ENCODE measurements at regions not wholly inside any gene's neighbourhood (a gene's known extent, or its start where the extent isn't known, plus 50 kb on each side); places are given as distances from the start of the nearest gene placed in this dataset.

- no peaks in the 10 kb centered on the region for H3K9me3 ChIP-seq (ENCODE audit: control insufficient read depth in 2 of 3, insufficient read depth in 1 of 3, low read length in 3 of 3)
- no peak for DNase-seq
- TF ChIP-seq, protein P1, sequence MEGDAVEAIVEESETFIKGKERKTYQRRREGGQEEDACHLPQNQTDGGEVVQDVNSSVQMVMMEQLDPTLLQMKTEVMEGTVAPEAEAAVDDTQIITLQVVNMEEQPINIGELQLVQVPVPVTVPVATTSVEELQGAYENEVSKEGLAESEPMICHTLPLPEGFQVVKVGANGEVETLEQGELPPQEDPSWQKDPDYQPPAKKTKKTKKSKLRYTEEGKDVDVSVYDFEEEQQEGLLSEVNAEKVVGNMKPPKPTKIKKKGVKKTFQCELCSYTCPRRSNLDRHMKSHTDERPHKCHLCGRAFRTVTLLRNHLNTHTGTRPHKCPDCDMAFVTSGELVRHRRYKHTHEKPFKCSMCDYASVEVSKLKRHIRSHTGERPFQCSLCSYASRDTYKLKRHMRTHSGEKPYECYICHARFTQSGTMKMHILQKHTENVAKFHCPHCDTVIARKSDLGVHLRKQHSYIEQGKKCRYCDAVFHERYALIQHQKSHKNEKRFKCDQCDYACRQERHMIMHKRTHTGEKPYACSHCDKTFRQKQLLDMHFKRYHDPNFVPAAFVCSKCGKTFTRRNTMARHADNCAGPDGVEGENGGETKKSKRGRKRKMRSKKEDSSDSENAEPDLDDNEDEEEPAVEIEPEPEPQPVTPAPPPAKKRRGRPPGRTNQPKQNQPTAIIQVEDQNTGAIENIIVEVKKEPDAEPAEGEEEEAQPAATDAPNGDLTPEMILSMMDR (IDR thresholded peaks at IDR 0.05; ENCODE audit: borderline replicate concordance, extremely low read depth, insufficient read depth) = no peak
- FAIRE-seq = no peak
- intact Hi-C loops (cut with DNase I) = no loop called here
- H3K9ac ChIP-seq (ENCODE audit: low read length in 3 of 3) = no peak overlapping the region
- no peak overlapping the region for H3K4me3 ChIP-seq (ENCODE audit: low read length in 3 of 3)
- no peaks in the 10 kb centered on the region for H3K36me3 ChIP-seq (ENCODE audit: control insufficient read depth in 2 of 3, insufficient read depth in 3 of 3, low read length in 3 of 3)
- no peak overlapping the region for H3K27ac ChIP-seq (ENCODE audit: low read depth in 2 of 2, low read length in 2 of 2)
- H3K27me3 ChIP-seq (ENCODE audit: control insufficient read depth, insufficient read depth, low read length) = no peaks in the 10 kb centered on the region
- no peaks in the 10 kb centered on the region for H3K4me1 ChIP-seq (ENCODE audit: control insufficient read depth in 2 of 3, insufficient read depth in 2 of 3, low read depth in 1 of 3, low read length in 3 of 3)
Measured at GRCh38 chr14:98240376-98240775, 1031.6 kb downstream of the BCL11B start.

- intact Hi-C loops (cut with DNase I) = no loop called here
- Histone ChIP-seq H3K27ac (ENCODE audit: low read depth in 2 of 2, low read length in 2 of 2) (no peak overlapping the region), H3K4me3 (ENCODE audit: low read length in 3 of 3) (no peak overlapping the region), H3K27me3 (ENCODE audit: control insufficient read depth, insufficient read depth, low read length) (no peaks in the 10 kb centered on the region), H3K4me1 (ENCODE audit: control insufficient read depth in 2 of 3, insufficient read depth in 2 of 3, low read depth in 1 of 3, low read length in 3 of 3) (no peaks in the 10 kb centered on the region), H3K36me3 (ENCODE audit: control insufficient read depth in 2 of 3, insufficient read depth in 3 of 3, low read length in 3 of 3) (no peaks in the 10 kb centered on the region), H3K9ac (ENCODE audit: low read length in 3 of 3) (no peak overlapping the region), H3K9me3 (ENCODE audit: control insufficient read depth in 2 of 3, insufficient read depth in 1 of 3, low read length in 3 of 3) (no peaks in the 10 kb centered on the region)
- TF ChIP-seq, protein P1 (IDR thresholded peaks at IDR 0.05; ENCODE audit: borderline replicate concordance, extremely low read depth, insufficient read depth) = no peak
- no peak for FAIRE-seq
- no peak for DNase-seq
Measured at GRCh38 chr14:98242903-98243302, 1029.1 kb downstream of the BCL11B start.

DNA sequence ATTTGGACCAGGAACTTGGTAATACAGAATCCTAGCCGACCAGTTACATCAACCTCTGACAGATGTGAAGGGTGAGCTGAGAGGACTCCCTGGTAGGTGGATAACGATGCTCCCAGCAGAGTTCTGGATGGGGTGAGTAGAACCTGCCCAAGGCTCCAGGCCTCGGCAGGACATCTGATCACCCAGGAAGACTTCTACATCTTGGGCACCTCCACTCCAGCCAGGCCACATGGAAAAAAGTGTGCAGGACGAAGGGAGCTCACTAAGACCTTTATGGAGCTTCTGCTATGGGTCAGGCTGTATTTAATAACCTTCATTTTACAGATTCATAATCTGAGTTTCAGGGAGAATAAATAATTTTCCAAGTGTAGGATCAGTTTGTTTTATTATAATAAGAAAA lies 1028.7 kb downstream of the BCL11B start:
- Histone ChIP-seq H3K9ac (ENCODE audit: low read length in 3 of 3) (no peak overlapping the region), H3K27ac (ENCODE audit: low read depth in 2 of 2, low read length in 2 of 2) (no peak overlapping the region), H3K4me1 (ENCODE audit: control insufficient read depth in 2 of 3, insufficient read depth in 2 of 3, low read depth in 1 of 3, low read length in 3 of 3) (no peaks in the 10 kb centered on the region), H3K27me3 (ENCODE audit: control insufficient read depth, insufficient read depth, low read length) (no peaks in the 10 kb centered on the region), H3K9me3 (ENCODE audit: control insufficient read depth in 2 of 3, insufficient read depth in 1 of 3, low read length in 3 of 3) (no peaks in the 10 kb centered on the region), H3K36me3 (ENCODE audit: control insufficient read depth in 2 of 3, insufficient read depth in 3 of 3, low read length in 3 of 3) (no peaks in the 10 kb centered on the region), H3K4me3 (ENCODE audit: low read length in 3 of 3) (no peak overlapping the region)
- TF ChIP-seq, protein P1 (IDR thresholded peaks at IDR 0.05; ENCODE audit: borderline replicate concordance, extremely low read depth, insufficient read depth) = no peak
- intact Hi-C loops (cut with DNase I) = no loop called here
- FAIRE-seq (no peak), DNase-seq (no peak)

All from kidney (tissue), 13 donors.